Breast epithelium (tissue), 3 donors: ENCODE measurements at regions not wholly inside any gene's neighbourhood (a gene's known extent, or its start where the extent isn't known, plus 50 kb on each side); places are given as distances from the start of the nearest gene placed in this dataset.

Experiments used
- POLR2AphosphoS5 ChIP-seq, 3 donors: sonication (generic); formaldehyde crosslinking; IDR thresholded peaks; one replicate each; pipeline ENCODE4 v1.6.1; 2017; ENCODE audit warnings: antibody characterized with exemption in 3 of 3
- TF ChIP-seq, protein P1 (sequence below), 3 donors: fragments of 450-650 bp; IDR thresholded peaks; one replicate each; pipeline ENCODE4 v1.5.1; 2016 to 2017; ENCODE audit warnings: antibody characterized with exemption in 3 of 3, mild to moderate bottlenecking in 3 of 3, moderate library complexity in 3 of 3

DNA sequence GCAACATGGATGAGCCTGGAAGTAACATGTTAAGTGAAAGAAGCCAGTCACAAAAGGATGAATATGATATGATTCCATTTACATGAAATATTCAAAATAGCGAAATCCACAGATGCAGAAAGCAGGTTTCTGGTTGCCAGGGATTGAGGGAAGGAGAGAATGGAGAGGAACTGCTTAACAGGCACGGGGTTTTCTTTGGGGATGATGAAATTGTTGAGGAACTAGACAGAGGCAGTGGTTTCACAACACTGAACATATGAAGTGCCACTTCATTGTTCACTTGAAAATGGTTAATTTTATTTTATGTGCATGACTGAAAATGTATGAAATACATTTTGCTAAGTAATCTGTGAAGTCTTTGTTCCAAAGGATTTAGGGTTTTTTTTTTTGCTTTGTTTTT lies 182.5 kb upstream of the TBL1X start:
- TF ChIP-seq, protein P1, sequence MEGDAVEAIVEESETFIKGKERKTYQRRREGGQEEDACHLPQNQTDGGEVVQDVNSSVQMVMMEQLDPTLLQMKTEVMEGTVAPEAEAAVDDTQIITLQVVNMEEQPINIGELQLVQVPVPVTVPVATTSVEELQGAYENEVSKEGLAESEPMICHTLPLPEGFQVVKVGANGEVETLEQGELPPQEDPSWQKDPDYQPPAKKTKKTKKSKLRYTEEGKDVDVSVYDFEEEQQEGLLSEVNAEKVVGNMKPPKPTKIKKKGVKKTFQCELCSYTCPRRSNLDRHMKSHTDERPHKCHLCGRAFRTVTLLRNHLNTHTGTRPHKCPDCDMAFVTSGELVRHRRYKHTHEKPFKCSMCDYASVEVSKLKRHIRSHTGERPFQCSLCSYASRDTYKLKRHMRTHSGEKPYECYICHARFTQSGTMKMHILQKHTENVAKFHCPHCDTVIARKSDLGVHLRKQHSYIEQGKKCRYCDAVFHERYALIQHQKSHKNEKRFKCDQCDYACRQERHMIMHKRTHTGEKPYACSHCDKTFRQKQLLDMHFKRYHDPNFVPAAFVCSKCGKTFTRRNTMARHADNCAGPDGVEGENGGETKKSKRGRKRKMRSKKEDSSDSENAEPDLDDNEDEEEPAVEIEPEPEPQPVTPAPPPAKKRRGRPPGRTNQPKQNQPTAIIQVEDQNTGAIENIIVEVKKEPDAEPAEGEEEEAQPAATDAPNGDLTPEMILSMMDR (IDR thresholded peaks at IDR 0.05) = no peak
- TF ChIP-seq POLR2AphosphoS5 (IDR thresholded peaks at IDR 0.05) = no peak
